DOHH2 (cell line): ENCODE measurements at regions not wholly inside any gene's neighbourhood (a gene's known extent, or its start where the extent isn't known, plus 50 kb on each side); places are given as distances from the start of the nearest gene placed in this dataset.

Experiments
- H3F3A ChIP-seq: fragments of 200-600 bp; sonication (generic), shearing (Covaris generic); 2 replicates; pipeline ENCODE4 v1.6.0; 2016; ENCODE audit warnings: antibody characterized with exemption, mild to moderate bottlenecking; ENCODE audit not compliant: control insufficient read depth, insufficient read depth
- H3K27ac ChIP-seq: fragments of 200-600 bp; sonication (generic); 2 replicates; pipeline ENCODE4 v1.5.1; 2014; ENCODE audit warnings: low read depth, mild to moderate bottlenecking, low read length, moderate library complexity
- H3K27me3 ChIP-seq: fragments of 200-600 bp; sonication (generic); 2 replicates; pipeline ENCODE4 v1.6.1; 2014; ENCODE audit warnings: mild to moderate bottlenecking, low read length, mixed read lengths; ENCODE audit not compliant: control insufficient read depth
- H3K36me3 ChIP-seq: fragments of 200-600 bp; sonication (generic); 2 replicates; pipeline ENCODE4 v1.6.1; 2014; ENCODE audit warnings: mild to moderate bottlenecking, low read length, moderate library complexity, mixed read lengths; ENCODE audit not compliant: control insufficient read depth
- H3K4me1 ChIP-seq: fragments of 200-600 bp; sonication (generic); 2 replicates; pipeline ENCODE4 v1.6.1; 2014; ENCODE audit warnings: mild to moderate bottlenecking, low read length, mixed read lengths; ENCODE audit not compliant: control insufficient read depth
- H3K4me2 ChIP-seq: fragments of 200-600 bp; sonication (generic); 2 replicates; pipeline ENCODE4 v1.6.0; 2014; ENCODE audit warnings: mild to moderate bottlenecking, low read length, moderate library complexity
- H3K4me3 ChIP-seq: fragments of 200-600 bp; sonication (generic); 2 replicates; pipeline ENCODE4 v1.5.1; 2014; ENCODE audit warnings: mild to moderate bottlenecking, low read length, mixed read lengths
- H3K79me2 ChIP-seq: fragments of 200-600 bp; sonication (generic); 2 replicates; pipeline ENCODE4 v1.6.1; 2014; ENCODE audit warnings: mild to moderate bottlenecking, low read length, mixed read lengths; ENCODE audit not compliant: control insufficient read depth
- H3K9me2 ChIP-seq: fragments of 200-600 bp; sonication (generic); replicated peaks from 2 replicates; pipeline ENCODE4 v1.6.1; 2014; ENCODE audit warnings: mild to moderate bottlenecking, low read length, mixed read lengths; ENCODE audit not compliant: control insufficient read depth
- H3K9me3 ChIP-seq: fragments of 200-600 bp; sonication (generic); 2 replicates; pipeline ENCODE4 v1.6.1; 2014; ENCODE audit warnings: antibody characterized with exemption, low read length, mixed read lengths; ENCODE audit not compliant: control insufficient read depth, insufficient read depth
- H4K20me1 ChIP-seq: fragments of 200-600 bp; sonication (generic); 2 replicates; pipeline ENCODE4 v1.6.0; 2014; ENCODE audit warnings: low read depth, mild to moderate bottlenecking, antibody characterized with exemption, low read length, moderate library complexity; ENCODE audit not compliant: control insufficient read depth, insufficient read depth
- CTCF ChIP-seq: fragments of 200-600 bp; sonication (generic); IDR thresholded peaks from one replicate; pipeline ENCODE4 v1.5.1; 2014; ENCODE audit warnings: antibody characterized with exemption, mild to moderate bottlenecking, low read depth, low read length; ENCODE audit not compliant: poor library complexity, severe bottlenecking
- EZH2phosphoT487 ChIP-seq: fragments of 200-600 bp; sonication (generic); IDR thresholded peaks from 2 replicates; pipeline ENCODE4 v1.6.1; 2017; ENCODE audit warnings: borderline replicate concordance, mild to moderate bottlenecking, antibody characterized with exemption, low read length, moderate library complexity, mixed read lengths

GRCh38 chr18:75984853-75985252 lies 510.2 kb downstream of the ZNF516 start:
- Histone ChIP-seq H3K27ac (no peak overlapping the region), H3K36me3 (no peaks in the 10 kb centered on the region)

GRCh38 chr18:75981102-75981501 lies 513.9 kb downstream of the ZNF516 start:
- Histone ChIP-seq H3K79me2 (no peaks in the 10 kb centered on the region), H3K36me3 (no peaks in the 10 kb centered on the region), H3F3A (no peaks in the 10 kb centered on the region), H3K9me3 (no peaks in the 10 kb centered on the region), H4K20me1 (no peaks in the 10 kb centered on the region), H3K4me3 (no peak overlapping the region), H3K4me1 (no peaks in the 10 kb centered on the region), H3K27ac (no peak overlapping the region), H3K27me3 (no peaks in the 10 kb centered on the region), H3K9me2 (no peaks in the 10 kb centered on the region), H3K4me2 (no peak overlapping the region)
- TF ChIP-seq EZH2phosphoT487 (no peak), CTCF (no peak)

More at GRCh38 chr18:75984853-75985252, 510.2 kb downstream of the ZNF516 start:
- H3K4me1 ChIP-seq: no peaks in the 10 kb centered on the region
- no peak overlapping the region for H3K4me2 ChIP-seq
- TF ChIP-seq EZH2phosphoT487 (no peak), CTCF (no peak)
- H3K79me2 ChIP-seq: no peaks in the 10 kb centered on the region
- peaks cover 8% of the 10 kb centered on the region; the same call in 1 of the 2 replicates for H3K9me3 ChIP-seq
- no peaks in the 10 kb centered on the region for H4K20me1 ChIP-seq
- H3F3A ChIP-seq: no peaks in the 10 kb centered on the region
- no peak overlapping the region for H3K4me3 ChIP-seq
- no peaks in the 10 kb centered on the region for H3K9me2 ChIP-seq
- H3K27me3 ChIP-seq: no peaks in the 10 kb centered on the region

DNA sequence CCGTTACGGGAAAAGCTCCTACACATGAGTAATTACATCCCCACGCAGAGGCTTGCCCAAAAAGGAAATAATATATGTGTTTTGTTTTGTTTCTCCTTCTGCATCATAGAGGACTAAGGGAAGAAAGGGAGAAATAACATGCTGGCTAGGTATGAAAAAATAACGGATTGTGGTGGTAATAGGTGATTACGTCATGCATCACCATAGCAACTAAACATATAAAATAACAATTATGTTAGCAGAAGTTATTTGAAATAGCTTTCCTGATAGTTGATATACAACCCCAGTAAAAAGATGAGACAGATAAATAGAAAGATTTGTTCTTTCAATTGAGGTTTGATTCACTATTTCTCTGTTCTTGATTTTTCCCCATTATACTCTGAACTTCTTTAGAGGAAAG lies 518.0 kb downstream of the ZNF516 start:
- Histone ChIP-seq H3K27ac (no peak overlapping the region), H3K4me2 (no peak overlapping the region), H3K79me2 (no peaks in the 10 kb centered on the region), H3K36me3 (no peaks in the 10 kb centered on the region), H3K9me3 (no peaks in the 10 kb centered on the region), H3F3A (no peaks in the 10 kb centered on the region), H3K9me2 (no peaks in the 10 kb centered on the region), H3K4me1 (no peaks in the 10 kb centered on the region), H3K27me3 (no peaks in the 10 kb centered on the region), H3K4me3 (no peak overlapping the region), H4K20me1 (no peaks in the 10 kb centered on the region)
- TF ChIP-seq CTCF (no peak), EZH2phosphoT487 (no peak)

GRCh38 chr18:75970212-75970611 lies 524.8 kb downstream of the ZNF516 start:
- no peaks in the 10 kb centered on the region for H3K9me2 ChIP-seq
- no peak overlapping the region for H3K27ac ChIP-seq
- H3K4me3 ChIP-seq: no peak overlapping the region
- H3K4me1 ChIP-seq: no peaks in the 10 kb centered on the region
- no peak overlapping the region for H3K4me2 ChIP-seq
- H3K79me2 ChIP-seq: no peaks in the 10 kb centered on the region
- no peaks in the 10 kb centered on the region for H3K27me3 ChIP-seq
- no peak for TF ChIP-seq EZH2phosphoT487
- TF ChIP-seq CTCF: no peak
- no peaks in the 10 kb centered on the region for H3K36me3 ChIP-seq
- H4K20me1 ChIP-seq: no peaks in the 10 kb centered on the region
- H3K9me3 ChIP-seq: no peaks in the 10 kb centered on the region
- H3F3A ChIP-seq: no peaks in the 10 kb centered on the region
